PFSK-1 (cell line): ENCODE measurements at regions not wholly inside any gene's neighbourhood (a gene's known extent, or its start where the extent isn't known, plus 50 kb on each side); places are given as distances from the start of the nearest gene placed in this dataset.

Experiments
- POLR2AphosphoS5 ChIP-seq: IDR thresholded peaks from 2 replicates; pipeline ENCODE4 v1.6.1; 2012; ENCODE audit warnings: low read depth, mild to moderate bottlenecking, control low read depth, low read length, moderate library complexity
- REST ChIP-seq, 2 experiments: IDR thresholded peaks; 2 replicates each; pipeline versions ENCODE4 v1.6.1 to v1.8.0; 2011 to 2012; ENCODE audit warnings: low read depth in 2 of 2, low read length in 2 of 2, control low read depth in 1 of 2, inconsistent platforms in 1 of 2, mild to moderate bottlenecking in 1 of 2, moderate library complexity in 1 of 2; ENCODE audit not compliant: insufficient read depth in 1 of 2
- SIN3A ChIP-seq: IDR thresholded peaks from 2 replicates; pipeline ENCODE4 v1.6.1; 2012; ENCODE audit warnings: mild to moderate bottlenecking, low read length, moderate library complexity, borderline replicate concordance; ENCODE audit not compliant: insufficient read depth

GRCh38 chr10:65675236-65675635 lies 1250.6 kb upstream of the LRRTM3 start:
- TF ChIP-seq POLR2AphosphoS5 = no peak
- TF ChIP-seq REST (IDR thresholded peaks at IDR 0.05; ENCODE audit: insufficient read depth in 1 of 2, low read depth in 2 of 2, low read length in 2 of 2) = no peak
- no peak for TF ChIP-seq SIN3A
